GM12892 (cell line): ENCODE measurements at regions not wholly inside any gene's neighbourhood (a gene's known extent, or its start where the extent isn't known, plus 50 kb on each side); places are given as distances from the start of the nearest gene placed in this dataset.

ENCODE experiments used
- POLR2A ChIP-seq: IDR thresholded peaks from 2 replicates; pipeline ENCODE4 v1.6.1; 2011; ENCODE audit warnings: low read depth, low read length, control low read depth
- POLR2AphosphoS5 ChIP-seq: IDR thresholded peaks from 2 replicates; pipeline ENCODE4 v1.6.1; 2011; ENCODE audit warnings: low read depth, low read length, control low read depth
- TAF1 ChIP-seq: IDR thresholded peaks from 2 replicates; pipeline ENCODE4 v1.6.1; 2011; ENCODE audit warnings: low read depth, mild to moderate bottlenecking, control low read depth, low read length, borderline replicate concordance

GRCh38 chr12:128040971-128041370 is 226.0 kb upstream of the TMEM132C start:
- no peak for TF ChIP-seq POLR2A
- no peak for TF ChIP-seq POLR2AphosphoS5
- TF ChIP-seq TAF1, result no peak
